ENCODE measurements at regions not wholly inside any gene's neighbourhood (a gene's known extent, or its start where the extent isn't known, plus 50 kb on each side); places are given as distances from the start of the nearest gene placed in this dataset.
"Not testable (repeated sequence)": the region's sequence is repeated elsewhere in the genome, so short reads cannot be mapped to it uniquely, and the experiment has no call there.

- DNase-seq (ENCODE audit: low spot score), result no peak
Measured at GRCh38 chr5:91927439-91927838, 544.3 kb upstream of the ARRDC3 start.

GRCh38 chr5:91925249-91925648 lies 542.1 kb upstream of the ARRDC3 start:
- no peak for DNase-seq (ENCODE audit: low spot score)

GRCh38 chr5:91917037-91917814 lies 534.1 kb upstream of the ARRDC3 start:
- not testable (repeated sequence) for DNase-seq (ENCODE audit: low spot score)

- DNase-seq (ENCODE audit: low spot score), result no peak
Measured at GRCh38 chr5:91910655-91911054, 527.5 kb upstream of the ARRDC3 start.

GRCh38 chr5:91910247-91910646 lies 527.1 kb upstream of the ARRDC3 start:
- no peak for DNase-seq (ENCODE audit: low spot score)

- no peak for DNase-seq (ENCODE audit: low spot score)
Measured at GRCh38 chr5:91906494-91906893, 523.4 kb upstream of the ARRDC3 start.

GRCh38 chr5:91906027-91906426 lies 522.9 kb upstream of the ARRDC3 start:
- DNase-seq (ENCODE audit: low spot score), result no peak

- no peak for DNase-seq (ENCODE audit: low spot score)
Measured at GRCh38 chr5:91898898-91899297, 515.8 kb upstream of the ARRDC3 start.

GRCh38 chr5:91898019-91898418 lies 514.9 kb upstream of the ARRDC3 start:
- DNase-seq (ENCODE audit: low spot score), result no peak

- no peak for DNase-seq (ENCODE audit: low spot score)
Measured at GRCh38 chr5:91888810-91889209, 505.7 kb upstream of the ARRDC3 start.

- peak; percentile 51 for DNase-seq (ENCODE audit: low spot score)
Measured at GRCh38 chr5:91885291-91886265, 502.5 kb upstream of the ARRDC3 start.

- no peak for DNase-seq (ENCODE audit: low spot score)
Measured at GRCh38 chr5:91884036-91884435, 500.9 kb upstream of the ARRDC3 start.

- DNase-seq (ENCODE audit: low spot score), result no peak
Measured at GRCh38 chr5:91875196-91875779, 492.2 kb upstream of the ARRDC3 start.

GRCh38 chr5:91867799-91868198 lies 484.7 kb upstream of the ARRDC3 start:
- DNase-seq (ENCODE audit: low spot score), result no peak

GRCh38 chr5:91865915-91866314 lies 482.8 kb upstream of the ARRDC3 start:
- no peak for DNase-seq (ENCODE audit: low spot score)

- no peak for DNase-seq (ENCODE audit: low spot score)
Measured at GRCh38 chr5:91864962-91865361, 481.8 kb upstream of the ARRDC3 start.

- no peak for DNase-seq (ENCODE audit: low spot score)
Measured at GRCh38 chr5:91851670-91852069, 468.6 kb upstream of the ARRDC3 start.

- no peak for DNase-seq (ENCODE audit: low spot score)
Measured at GRCh38 chr5:91850031-91850430, 466.9 kb upstream of the ARRDC3 start.

GRCh38 chr5:91849069-91849468 lies 466.0 kb upstream of the ARRDC3 start:
- no peak for DNase-seq (ENCODE audit: low spot score)

GRCh38 chr5:91848453-91848852 lies 465.3 kb upstream of the ARRDC3 start:
- no peak for DNase-seq (ENCODE audit: low spot score)

- no peak for DNase-seq (ENCODE audit: low spot score)
Measured at GRCh38 chr5:91841423-91841822, 458.3 kb upstream of the ARRDC3 start.

GRCh38 chr5:91840412-91840811 lies 457.3 kb upstream of the ARRDC3 start:
- no peak for DNase-seq (ENCODE audit: low spot score)

GRCh38 chr5:91839721-91840120 lies 456.6 kb upstream of the ARRDC3 start:
- DNase-seq (ENCODE audit: low spot score), result no peak
